Activated CD4-positive, alpha-beta T cell treated with anti-CD3 and anti-CD28 coated beads for 36 hours (primary cell): ENCODE measurements at regions not wholly inside any gene's neighbourhood (a gene's known extent, or its start where the extent isn't known, plus 50 kb on each side); places are given as distances from the start of the nearest gene placed in this dataset.

Experiments
- ATAC-seq: fragments of 200-7000 bp; cut with Tn5 transposase; one replicate; pipeline ENCODE4 v1.10.0; 2021; ENCODE audit warnings: mild to moderate bottlenecking, moderate library complexity
- CTCF ChIA-PET: fragments of 350-600 bp; sonication (Branson Sonifier 250); formaldehyde crosslinking; loops from one replicate; lab custom pipeline; 2021; ENCODE audit warnings: antibody characterized with exemption; lab: Charles Lee
- POLR2A ChIA-PET: fragments of 350-600 bp; sonication (Branson Sonifier 250); formaldehyde crosslinking; loops from one replicate; lab custom pipeline; 2021; ENCODE audit warnings: antibody characterized with exemption, inconsistent platforms; lab: Charles Lee
- DNase-seq: peaks from one replicate; pipeline ENCODE4 v3.0.0-alpha.2; 2020
- H3K27ac Mint-ChIP-seq: one replicate; pipeline ENCODE4 v1.8.0; 2021; ENCODE audit warnings: mixed read lengths
- H3K27me3 Mint-ChIP-seq: one replicate; pipeline ENCODE4 v1.8.0; 2021; ENCODE audit warnings: mixed read lengths
- H3K36me3 Mint-ChIP-seq: one replicate; pipeline ENCODE4 v1.8.0; 2021; ENCODE audit warnings: low read depth, mixed read lengths
- H3K4me1 Mint-ChIP-seq: one replicate; pipeline ENCODE4 v1.8.0; 2021; ENCODE audit warnings: mixed read lengths
- H3K4me3 Mint-ChIP-seq: one replicate; pipeline ENCODE4 v1.8.0; 2021; ENCODE audit warnings: mild to moderate bottlenecking, moderate library complexity, mixed read lengths
- H3K9me3 Mint-ChIP-seq: one replicate; pipeline ENCODE4 v1.8.0; 2021; ENCODE audit warnings: low read depth, mixed read lengths
- intact Hi-C, 2 experiments: fragments of 100-400 bp; cut with DNase I in 1 of 2; cut with micrococcal nuclease in 1 of 2; formaldehyde crosslinking; loops; one replicate each; pipeline versions ENCODE4 v1.14.2 to v1.15.1; 2022 to 2024; cut with DNase I, micrococcal nuclease

DNA sequence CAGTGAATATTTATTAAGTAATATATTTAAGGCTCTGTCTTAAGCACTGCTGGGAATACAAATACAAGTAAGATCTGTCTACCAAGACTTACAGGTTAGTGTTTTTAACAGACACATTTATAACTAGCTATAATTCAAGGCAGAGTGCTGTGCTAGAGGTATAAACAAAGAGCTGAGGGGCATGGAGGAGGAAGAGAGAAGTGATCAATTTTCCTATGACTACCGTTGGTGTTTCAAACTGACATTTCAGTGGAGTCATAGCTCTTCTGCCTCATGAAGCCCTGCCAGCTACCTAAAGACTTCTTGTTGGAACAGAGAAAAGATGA lies 79.9 kb downstream of the CYB561 start:
- Mint-ChIP-seq H3K27me3 (no peaks in the 10 kb centered on the region), H3K4me3 (no peak overlapping the region), H3K27ac (no peak overlapping the region), H3K4me1 (no peaks in the 10 kb centered on the region), H3K9me3 (no peaks in the 10 kb centered on the region), H3K36me3 (no peaks in the 10 kb centered on the region)
- ATAC-seq (no peak), DNase-seq (no peak)
- intact Hi-C loops = no loop called here
- ChIA-PET CTCF (interaction anchor here (0.7 to 1.0 kb wide), 2 partner anchors 41 to 690 kb away, joined by 3 to 4 read pairs; no protein-coding TSS in a partner anchor), POLR2A (no interaction called here)

DNA sequence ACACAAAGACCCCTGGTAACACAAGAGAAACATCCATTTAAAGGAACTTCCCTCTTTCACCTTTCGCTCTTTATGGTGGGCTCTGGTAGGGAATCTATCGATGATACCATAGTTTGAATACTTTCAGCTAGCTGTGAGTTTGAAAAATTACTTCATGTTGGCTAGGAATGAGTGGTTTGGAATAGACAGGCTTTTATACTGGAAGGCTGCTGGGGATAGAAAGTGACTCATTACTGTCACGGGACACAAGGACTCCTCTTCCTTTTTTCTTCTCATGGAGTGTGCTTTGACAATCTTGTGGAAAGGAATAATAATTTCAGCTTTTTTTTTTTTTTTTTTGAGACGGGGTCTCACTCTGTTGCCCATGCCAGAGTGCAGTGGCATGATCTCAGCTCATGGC lies 76.9 kb downstream of the CYB561 start:
- Mint-ChIP-seq H3K4me1 (no peaks in the 10 kb centered on the region), H3K9me3 (no peaks in the 10 kb centered on the region), H3K27me3 (no peaks in the 10 kb centered on the region), H3K27ac (no peak overlapping the region), H3K4me3 (no peak overlapping the region), H3K36me3 (no peaks in the 10 kb centered on the region)
- ATAC-seq (no peak), DNase-seq (no peak)
- POLR2A ChIA-PET = no interaction called here
- CTCF ChIA-PET = no interaction called here
- intact Hi-C loops = no loop called here

DNA sequence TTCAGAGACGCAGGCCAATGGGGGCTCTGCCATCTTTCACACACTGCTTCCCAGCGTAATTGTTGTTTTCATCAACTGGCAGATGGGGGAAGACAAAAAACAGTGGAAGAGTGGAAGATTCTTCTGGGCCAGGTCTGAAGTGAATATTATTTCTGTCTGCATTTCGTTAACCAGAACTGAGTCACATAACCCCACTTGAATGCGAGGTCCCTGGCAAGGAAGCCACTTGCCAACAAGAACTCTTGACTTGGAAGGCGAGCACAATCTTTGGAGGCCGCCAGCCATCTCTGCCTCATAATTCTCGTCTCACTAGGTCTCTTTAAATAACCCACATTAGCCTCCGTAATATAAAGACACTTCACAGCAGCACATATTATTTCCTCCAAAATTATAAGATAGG lies 75.4 kb downstream of the CYB561 start:
- H3K27ac Mint-ChIP-seq = no peak overlapping the region
- H3K36me3 Mint-ChIP-seq = no peaks in the 10 kb centered on the region
- CTCF ChIA-PET = no interaction called here
- ATAC-seq = no peak
- POLR2A ChIA-PET = no interaction called here
- H3K4me1 Mint-ChIP-seq = no peaks in the 10 kb centered on the region
- no peaks in the 10 kb centered on the region for H3K9me3 Mint-ChIP-seq
- no peak overlapping the region for H3K4me3 Mint-ChIP-seq
- no peaks in the 10 kb centered on the region for H3K27me3 Mint-ChIP-seq
- intact Hi-C loops = no loop called here
- DNase-seq = no peak

DNA sequence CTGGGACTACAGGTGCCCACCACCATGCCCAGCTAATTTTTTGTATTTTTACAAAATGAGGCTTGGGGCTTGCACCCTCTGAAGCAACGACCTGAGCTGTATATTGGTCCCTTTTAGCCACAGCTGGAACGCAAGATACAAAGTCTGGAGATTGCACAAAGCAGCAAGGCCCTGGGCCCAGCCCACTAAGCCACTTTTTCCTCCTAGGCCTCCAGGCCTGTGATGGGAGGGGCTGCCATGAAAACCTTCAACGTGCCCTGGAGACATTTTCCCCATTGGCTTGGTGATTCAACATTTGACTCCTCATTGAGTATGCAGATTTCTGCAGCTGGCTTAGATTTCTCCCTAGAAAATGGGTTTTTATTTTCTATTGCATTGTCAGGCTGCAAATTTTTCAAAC lies 69.2 kb downstream of the CYB561 start:
- POLR2A ChIA-PET = no interaction called here
- H3K4me1 Mint-ChIP-seq = peaks cover 2% of the 10 kb centered on the region
- H3K27me3 Mint-ChIP-seq = no peaks in the 10 kb centered on the region

DNA sequence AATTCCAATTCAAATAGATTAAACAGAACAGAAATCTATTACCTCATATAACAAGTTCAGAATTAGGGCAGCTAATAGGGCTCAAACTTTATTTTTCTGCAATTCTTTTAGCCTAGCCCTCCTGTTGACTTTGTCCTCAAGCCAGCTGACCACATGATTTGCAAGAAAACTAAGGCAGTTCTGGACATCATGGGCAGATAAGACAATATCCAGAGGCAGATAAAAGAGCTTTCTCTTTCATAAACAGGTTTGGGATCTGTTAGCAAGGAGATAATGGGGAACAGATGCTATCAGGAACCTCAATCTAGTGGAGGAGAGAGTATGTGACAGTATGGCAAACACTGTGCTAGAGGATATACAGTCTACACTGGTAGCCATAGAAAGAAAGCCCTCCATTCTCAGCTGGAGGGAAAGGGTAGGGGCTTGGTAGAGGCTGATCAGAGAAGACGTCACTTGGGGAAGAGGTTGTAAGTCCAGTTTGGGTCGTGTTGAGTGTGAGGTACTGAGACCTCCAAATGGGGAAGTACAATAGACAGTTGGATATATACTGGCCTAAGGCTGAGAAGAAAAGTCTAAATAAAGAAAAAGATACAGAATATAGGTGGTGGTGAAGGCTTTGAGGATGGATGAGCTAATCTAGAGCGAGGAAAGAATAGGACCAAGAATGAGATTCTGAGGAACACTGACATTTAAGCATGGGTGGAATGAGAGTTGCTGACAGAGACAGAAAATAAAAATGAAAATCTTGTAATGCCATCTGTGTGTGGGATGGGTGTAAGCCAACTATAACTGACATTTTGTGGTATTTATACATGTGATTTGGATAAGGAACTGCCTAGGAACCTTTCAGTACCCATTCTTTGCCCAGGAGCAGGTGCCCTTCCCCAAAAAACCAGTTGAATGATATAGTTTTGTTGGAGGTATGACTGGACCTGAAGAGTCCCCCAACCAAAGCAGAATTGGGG lies 67.4 kb downstream of the CYB561 start:
- no peak for ATAC-seq
- no peaks in the 10 kb centered on the region for H3K27me3 Mint-ChIP-seq
- DNase-seq = no peak
- H3K4me1 Mint-ChIP-seq = peaks cover 2% of the 10 kb centered on the region
- peaks cover 5% of the 10 kb centered on the region for H3K9me3 Mint-ChIP-seq
- CTCF ChIA-PET = interaction anchor here (0.6 to 1.1 kb wide), 2 partner anchors 26 to 28 kb away, joined by 3 read pairs; no protein-coding TSS in a partner anchor
- H3K4me3 Mint-ChIP-seq = no peak overlapping the region
- POLR2A ChIA-PET = interaction anchor here (0.7 kb wide), 1 partner anchor 644 kb away, joined by 8 read pairs; no protein-coding TSS in a partner anchor
- intact Hi-C loops = no loop called here
- H3K36me3 Mint-ChIP-seq = peaks cover 8% of the 10 kb centered on the region
- no peak overlapping the region for H3K27ac Mint-ChIP-seq

More for the DNA sequence above, 69.2 kb downstream of the CYB561 start:
- H3K4me3 Mint-ChIP-seq = no peak overlapping the region
- H3K27ac Mint-ChIP-seq = no peak overlapping the region
- peaks cover 5% of the 10 kb centered on the region for H3K9me3 Mint-ChIP-seq
- CTCF ChIA-PET = no interaction called here
- ATAC-seq = no peak
- intact Hi-C loops = no loop called here
- peaks cover 8% of the 10 kb centered on the region for H3K36me3 Mint-ChIP-seq
- DNase-seq = no peak

DNA sequence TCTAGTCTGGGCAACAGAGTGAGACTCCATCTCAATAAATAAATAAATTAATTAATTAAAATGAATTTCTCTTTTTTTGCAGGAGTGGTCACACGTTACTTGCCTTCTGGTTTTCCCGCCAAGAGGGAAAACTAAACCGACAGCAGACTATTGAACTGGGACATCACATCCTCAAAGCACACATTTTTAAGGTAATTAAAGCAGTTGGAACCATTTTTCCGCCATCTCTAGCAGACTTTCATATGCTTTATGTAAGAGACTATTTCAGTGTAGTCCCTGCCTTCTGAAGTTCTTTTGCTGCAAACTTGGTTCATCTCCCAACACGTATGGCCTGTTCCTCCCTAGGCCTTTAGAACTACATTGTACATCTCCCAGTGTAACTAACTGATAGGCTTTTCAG lies 66.5 kb downstream of the CYB561 start:
- Mint-ChIP-seq H3K36me3 (peaks cover 8% of the 10 kb centered on the region), H3K27me3 (no peaks in the 10 kb centered on the region), H3K27ac (no peak overlapping the region), H3K9me3 (peaks cover 5% of the 10 kb centered on the region), H3K4me1 (peaks cover 2% of the 10 kb centered on the region), H3K4me3 (no peak overlapping the region)
- DNase-seq = no peak
- ChIA-PET CTCF (interaction anchor here (1.1 kb wide), 1 partner anchor 27 kb away, joined by 3 read pairs; no protein-coding TSS in a partner anchor), POLR2A (no interaction called here)
- ATAC-seq = no peak
- intact Hi-C loops = no loop called here

DNA sequence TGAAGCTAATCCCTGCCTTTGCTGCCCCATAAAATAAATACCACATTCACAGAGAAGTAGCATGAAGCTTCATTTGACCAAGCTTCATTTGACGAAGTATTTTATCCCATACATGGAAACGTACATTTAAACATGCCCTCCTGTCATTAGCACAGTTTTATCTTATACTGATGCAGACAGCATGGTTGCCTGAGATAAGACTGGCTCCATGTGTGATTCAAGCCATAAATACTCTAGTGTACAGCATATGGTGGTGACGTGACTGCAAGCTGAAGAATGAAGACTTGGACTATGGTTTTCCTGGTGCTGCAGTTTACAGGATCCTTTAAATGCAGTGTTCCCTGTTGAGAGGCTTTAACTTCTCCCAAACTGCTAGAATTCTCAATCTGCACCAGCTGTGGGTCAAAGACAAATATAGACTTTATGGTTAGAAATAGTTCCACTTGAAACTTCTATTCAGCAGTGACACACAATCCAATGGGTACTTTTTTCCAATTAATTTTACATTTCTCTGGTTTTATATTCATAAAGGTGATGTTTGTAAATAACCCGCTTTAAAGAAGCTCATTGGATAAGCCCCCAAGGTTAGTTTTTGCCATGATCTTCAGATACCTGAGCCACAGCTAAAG lies 64.9 kb downstream of the CYB561 start:
- ATAC-seq = no peak
- H3K27ac Mint-ChIP-seq = no peak overlapping the region
- no peak overlapping the region for H3K4me3 Mint-ChIP-seq
- no peaks in the 10 kb centered on the region for H3K27me3 Mint-ChIP-seq
- DNase-seq = no peak
- POLR2A ChIA-PET = interaction anchor here (0.6 kb wide), 1 partner anchor 32 kb away, joined by 3 read pairs; no protein-coding TSS in a partner anchor
- H3K36me3 Mint-ChIP-seq = peaks cover 8% of the 10 kb centered on the region
- intact Hi-C loops = no loop called here
- H3K4me1 Mint-ChIP-seq = peaks cover 2% of the 10 kb centered on the region
- CTCF ChIA-PET = interaction anchor here (0.7 to 3.2 kb wide), 9 partner anchors 14 to 386 kb away, joined by 3 to 10 read pairs (median 3); no protein-coding TSS in a partner anchor
- H3K9me3 Mint-ChIP-seq = peaks cover 5% of the 10 kb centered on the region

DNA sequence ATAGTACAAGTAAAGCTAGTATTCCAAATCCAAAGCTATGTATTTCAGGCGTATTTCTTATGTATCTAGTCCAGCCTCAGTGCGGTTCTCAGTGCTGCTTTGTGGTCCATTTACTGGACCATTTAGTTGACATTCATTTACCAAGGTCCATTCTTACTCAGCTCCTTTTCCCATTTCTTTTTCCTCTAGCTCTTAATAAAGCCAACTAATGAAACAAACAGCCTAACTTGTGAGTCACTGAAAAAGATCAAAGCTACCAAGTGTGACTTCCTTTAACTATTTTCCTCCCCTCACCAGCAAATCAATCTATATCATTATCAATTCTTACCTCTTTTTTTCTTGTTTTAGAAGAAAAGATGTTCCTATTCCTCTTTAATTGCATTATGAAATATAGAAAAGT lies 64.0 kb downstream of the CYB561 start:
- intact Hi-C loops = no loop called here
- Mint-ChIP-seq H3K27me3 (no peaks in the 10 kb centered on the region), H3K4me1 (peaks cover 2% of the 10 kb centered on the region), H3K4me3 (no peak overlapping the region), H3K27ac (no peak overlapping the region), H3K36me3 (peaks cover 7% of the 10 kb centered on the region), H3K9me3 (peaks cover 5% of the 10 kb centered on the region)
- CTCF ChIA-PET = interaction anchor here (0.6 to 3.2 kb wide), 4 partner anchors 21 to 387 kb away, joined by 3 to 10 read pairs (median 3); no protein-coding TSS in a partner anchor
- ATAC-seq (no peak), DNase-seq (no peak)
- POLR2A ChIA-PET = no interaction called here
